Hepatocyte (in vitro differentiated cells): ENCODE measurements at regions not wholly inside any gene's neighbourhood (a gene's known extent, or its start where the extent isn't known, plus 50 kb on each side); places are given as distances from the start of the nearest gene placed in this dataset.
"Not testable (repeated sequence)": the region's sequence is repeated elsewhere in the genome, so short reads cannot be mapped to it uniquely, and the experiment has no call there.

Experiments
- EZH2 ChIP-seq: fragments of 200-600 bp; sonication (generic); IDR thresholded peaks from 2 replicates; pipeline ENCODE4 v1.6.1; 2016; ENCODE audit warnings: antibody characterized with exemption, mild to moderate bottlenecking, borderline replicate concordance
- TF ChIP-seq, protein P1 (sequence below): fragments of 200-600 bp; sonication (generic); IDR thresholded peaks from 2 replicates; pipeline ENCODE4 v1.5.1; 2016; ENCODE audit warnings: antibody characterized with exemption, mild to moderate bottlenecking; ENCODE audit not compliant: poor library complexity

DNA sequence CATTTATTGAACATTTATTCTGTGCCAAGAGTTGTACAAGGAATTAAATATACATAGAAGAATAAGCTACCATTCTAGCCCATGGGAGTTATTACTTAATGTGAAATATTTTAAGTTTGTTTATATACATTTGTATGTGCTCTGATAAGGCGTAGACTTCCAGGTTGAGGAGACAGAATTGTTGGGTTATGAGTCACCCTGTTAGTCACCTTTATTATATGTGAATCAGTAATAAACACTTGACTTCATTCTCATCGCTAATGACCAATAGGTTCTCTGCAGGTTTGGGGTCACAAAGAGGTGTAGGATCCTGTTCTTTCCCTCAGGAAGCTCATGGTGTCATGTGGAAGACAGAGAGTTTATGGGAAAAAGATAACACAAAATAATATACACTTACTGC lies 116.9 kb downstream of the SRGAP2 start:
- TF ChIP-seq, protein P1, sequence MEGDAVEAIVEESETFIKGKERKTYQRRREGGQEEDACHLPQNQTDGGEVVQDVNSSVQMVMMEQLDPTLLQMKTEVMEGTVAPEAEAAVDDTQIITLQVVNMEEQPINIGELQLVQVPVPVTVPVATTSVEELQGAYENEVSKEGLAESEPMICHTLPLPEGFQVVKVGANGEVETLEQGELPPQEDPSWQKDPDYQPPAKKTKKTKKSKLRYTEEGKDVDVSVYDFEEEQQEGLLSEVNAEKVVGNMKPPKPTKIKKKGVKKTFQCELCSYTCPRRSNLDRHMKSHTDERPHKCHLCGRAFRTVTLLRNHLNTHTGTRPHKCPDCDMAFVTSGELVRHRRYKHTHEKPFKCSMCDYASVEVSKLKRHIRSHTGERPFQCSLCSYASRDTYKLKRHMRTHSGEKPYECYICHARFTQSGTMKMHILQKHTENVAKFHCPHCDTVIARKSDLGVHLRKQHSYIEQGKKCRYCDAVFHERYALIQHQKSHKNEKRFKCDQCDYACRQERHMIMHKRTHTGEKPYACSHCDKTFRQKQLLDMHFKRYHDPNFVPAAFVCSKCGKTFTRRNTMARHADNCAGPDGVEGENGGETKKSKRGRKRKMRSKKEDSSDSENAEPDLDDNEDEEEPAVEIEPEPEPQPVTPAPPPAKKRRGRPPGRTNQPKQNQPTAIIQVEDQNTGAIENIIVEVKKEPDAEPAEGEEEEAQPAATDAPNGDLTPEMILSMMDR: not testable (repeated sequence)
- not testable (repeated sequence) for TF ChIP-seq EZH2
